HepG2 (cell line): ENCODE measurements at regions not wholly inside any gene's neighbourhood (a gene's known extent, or its start where the extent isn't known, plus 50 kb on each side); places are given as distances from the start of the nearest gene placed in this dataset.
A peak's percentile ranks its signal among the peaks of the same experiment; 100 is the strongest.

Experiments used
- ARNT2 ChIP-seq: sonication (generic); formaldehyde crosslinking; IDR thresholded peaks from 2 replicates; pipeline ENCODE4 v1.8.0; 2022; ENCODE audit warnings: mild to moderate bottlenecking, low read depth, missing genetic modification reagents, moderate library complexity
- GABPB1 ChIP-seq: IDR thresholded peaks from 2 replicates; pipeline ENCODE4 v1.6.1; 2016; ENCODE audit warnings: mild to moderate bottlenecking, missing genetic modification reagents, moderate library complexity, missing compliant biosample characterization
- KDM2A ChIP-seq: sonication (generic); formaldehyde crosslinking; IDR thresholded peaks from 2 replicates; pipeline ENCODE4 v1.4.0; 2020; ENCODE audit warnings: low read depth, missing genetic modification reagents, borderline replicate concordance
- NAIF1 ChIP-seq: sonication (generic); formaldehyde crosslinking; IDR thresholded peaks from 2 replicates; pipeline ENCODE4 v1.5.0; 2020; ENCODE audit warnings: mild to moderate bottlenecking, missing genetic modification reagents, borderline replicate concordance
- NCOA5 ChIP-seq: sonication (generic); formaldehyde crosslinking; IDR thresholded peaks from 2 replicates; pipeline ENCODE4 v1.4.0; 2020; ENCODE audit warnings: missing genetic modification reagents
- NONO ChIP-seq, 2 experiments: fragments of 450-650 bp in 1 of 2; sonication (generic) in 1 of 2; formaldehyde crosslinking in 1 of 2; IDR thresholded peaks in 1 of 2; conservative IDR thresholded peaks in 1 of 2; 2 replicates each; pipeline versions ENCODE4 v1.6.1 to v1.8.0; 2017 to 2022; ENCODE audit warnings: mild to moderate bottlenecking in 1 of 2, missing genetic modification reagents in 1 of 2, moderate library complexity in 1 of 2
- NR2F2 ChIP-seq: IDR thresholded peaks from 2 replicates; pipeline ENCODE4 v1.6.1; 2012; ENCODE audit warnings: low read depth, inconsistent platforms, borderline replicate concordance
- NR2F6 ChIP-seq, 2 experiments: IDR thresholded peaks; 2 replicates each; pipeline ENCODE4 v1.6.1; 2016; ENCODE audit warnings: antibody characterized with exemption in 1 of 2, mild to moderate bottlenecking in 1 of 2
- RBAK ChIP-seq: sonication (generic); formaldehyde crosslinking; IDR thresholded peaks from 2 replicates; pipeline ENCODE4 v1.5.1; 2020; ENCODE audit warnings: mild to moderate bottlenecking, missing genetic modification reagents
- SAFB2 ChIP-seq: sonication (generic); formaldehyde crosslinking; IDR thresholded peaks from 2 replicates; pipeline ENCODE4 v1.5.1; 2020; ENCODE audit warnings: missing genetic modification reagents, low read depth, mild to moderate bottlenecking, borderline replicate concordance
- SKI ChIP-seq: fragments of 450-650 bp; IDR thresholded peaks from one replicate; pipeline ENCODE4 v1.6.1; 2018; ENCODE audit warnings: mild to moderate bottlenecking; ENCODE audit not compliant: partially characterized antibody
- SNAI1 ChIP-seq: sonication (generic); formaldehyde crosslinking; IDR thresholded peaks from 2 replicates; pipeline ENCODE4 v1.5.0; 2020; ENCODE audit warnings: mild to moderate bottlenecking, missing genetic modification reagents, borderline replicate concordance
- STAG1 ChIP-seq: sonication (generic); formaldehyde crosslinking; IDR thresholded peaks from 2 replicates; pipeline ENCODE4 v1.4.0; 2020; ENCODE audit warnings: missing genetic modification reagents
- TBX3 ChIP-seq: fragments of 450-650 bp; IDR thresholded peaks from 2 replicates; pipeline ENCODE4 v1.6.1; 2017; ENCODE audit warnings: antibody characterized with exemption, mild to moderate bottlenecking, inconsistent platforms, borderline replicate concordance
- TFDP1 ChIP-seq: IDR thresholded peaks from 2 replicates; pipeline ENCODE4 v1.6.1; 2016; ENCODE audit warnings: missing compliant biosample characterization, missing genetic modification reagents, borderline replicate concordance
- THAP8 ChIP-seq: sonication (generic); formaldehyde crosslinking; IDR thresholded peaks from 2 replicates; pipeline ENCODE4 v1.5.1; 2020; ENCODE audit warnings: missing genetic modification reagents, mild to moderate bottlenecking, borderline replicate concordance
- ZFAT ChIP-seq: sonication (generic); formaldehyde crosslinking; conservative IDR thresholded peaks from 2 replicates; pipeline ENCODE4 v1.8.1; 2023; ENCODE audit warnings: missing genetic modification reagents, inconsistent platforms
- ZFP36L2 ChIP-seq: sonication (generic); formaldehyde crosslinking; IDR thresholded peaks from 2 replicates; pipeline ENCODE4 v1.4.0; 2020; ENCODE audit warnings: missing genetic modification reagents
- ZNF263 ChIP-seq: sonication (generic); formaldehyde crosslinking; IDR thresholded peaks from 2 replicates; pipeline ENCODE4 v1.4.0; 2020; ENCODE audit warnings: missing genetic modification reagents
- ZNF33B ChIP-seq: sonication (generic); formaldehyde crosslinking; IDR thresholded peaks from 2 replicates; pipeline ENCODE4 v1.5.1; 2020; ENCODE audit warnings: mild to moderate bottlenecking, missing genetic modification reagents
- ZNF570 ChIP-seq: sonication (generic); formaldehyde crosslinking; IDR thresholded peaks from 2 replicates; pipeline ENCODE4 v1.4.0; 2020; ENCODE audit warnings: mild to moderate bottlenecking, missing genetic modification reagents, borderline replicate concordance
- ZNF766 ChIP-seq: sonication (generic); formaldehyde crosslinking; IDR thresholded peaks from 2 replicates; pipeline ENCODE4 v1.5.0; 2020; ENCODE audit warnings: missing genetic modification reagents, borderline replicate concordance
- TF ChIP-seq, protein P1 (sequence below): sonication (generic); formaldehyde crosslinking; conservative IDR thresholded peaks from 2 replicates; pipeline ENCODE4 v1.4.0; 2020; ENCODE audit warnings: mild to moderate bottlenecking, missing genetic modification reagents, moderate library complexity
- TF ChIP-seq, protein P2 (sequence below): sonication (generic); formaldehyde crosslinking; IDR thresholded peaks from 2 replicates; pipeline ENCODE4 v1.5.0; 2020; ENCODE audit warnings: mild to moderate bottlenecking, low read depth, missing genetic modification reagents, borderline replicate concordance

DNA sequence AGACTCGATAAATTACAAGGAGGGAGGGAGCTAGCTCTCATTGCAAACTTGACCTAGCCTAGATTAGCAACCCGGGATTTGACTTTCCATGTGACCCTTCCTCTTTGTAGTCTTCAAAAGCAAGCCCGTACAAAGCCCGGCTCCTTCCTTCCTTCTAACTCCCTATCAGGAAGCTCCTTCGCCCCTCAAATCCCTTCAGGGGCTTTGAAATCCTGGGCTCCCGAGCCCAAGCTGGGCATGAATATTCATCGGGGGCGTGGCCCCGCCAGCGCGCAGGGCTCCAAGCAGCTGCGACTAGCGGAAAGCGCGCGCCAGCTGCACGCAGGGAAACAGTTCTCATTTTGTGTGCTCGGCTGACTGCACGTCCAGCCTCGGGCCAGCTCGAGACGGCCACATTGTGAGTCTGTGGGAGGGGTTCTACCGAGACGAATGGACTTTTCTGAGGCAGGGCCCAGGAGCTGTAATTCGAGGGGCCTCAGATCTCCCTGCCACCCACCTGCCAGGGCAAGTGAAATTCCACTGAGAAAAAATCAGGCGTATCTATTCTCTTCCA is 84.0 kb upstream of the PELI1 start (continued):
- peak; percentile 65; the same call in 1 of the 2 replicates for TF ChIP-seq TFDP1 (CRISPR knock-in tag)
- no peak for TF ChIP-seq ZFP36L2 (CRISPR knock-in tag)
- peak; percentile 18 for TF ChIP-seq STAG1
- no peak for TF ChIP-seq ZFAT
- no peak for TF ChIP-seq RBAK
- TF ChIP-seq GABPB1 (CRISPR knock-in tag) = peak; percentile 50; the same call in 1 of the 2 replicates
- TF ChIP-seq SNAI1 (CRISPR knock-in tag) = no peak
- peak; percentile 58; the same call in 1 of the 2 replicates for TF ChIP-seq KDM2A (CRISPR knock-in tag)
- TF ChIP-seq THAP8 (CRISPR knock-in tag) = no peak
- TF ChIP-seq TBX3 = no peak
- no peak for TF ChIP-seq NCOA5 (CRISPR knock-in tag)
- TF ChIP-seq ARNT2 = no peak
- TF ChIP-seq NAIF1 (CRISPR knock-in tag) = 0 out of 2 replicates have a peak, but pooled peaks have one; percentile 26
- 0 out of 2 replicates have a peak, but pooled peaks have one; percentile 31 for TF ChIP-seq ZNF263 (CRISPR knock-in tag)
- TF ChIP-seq, protein P1, sequence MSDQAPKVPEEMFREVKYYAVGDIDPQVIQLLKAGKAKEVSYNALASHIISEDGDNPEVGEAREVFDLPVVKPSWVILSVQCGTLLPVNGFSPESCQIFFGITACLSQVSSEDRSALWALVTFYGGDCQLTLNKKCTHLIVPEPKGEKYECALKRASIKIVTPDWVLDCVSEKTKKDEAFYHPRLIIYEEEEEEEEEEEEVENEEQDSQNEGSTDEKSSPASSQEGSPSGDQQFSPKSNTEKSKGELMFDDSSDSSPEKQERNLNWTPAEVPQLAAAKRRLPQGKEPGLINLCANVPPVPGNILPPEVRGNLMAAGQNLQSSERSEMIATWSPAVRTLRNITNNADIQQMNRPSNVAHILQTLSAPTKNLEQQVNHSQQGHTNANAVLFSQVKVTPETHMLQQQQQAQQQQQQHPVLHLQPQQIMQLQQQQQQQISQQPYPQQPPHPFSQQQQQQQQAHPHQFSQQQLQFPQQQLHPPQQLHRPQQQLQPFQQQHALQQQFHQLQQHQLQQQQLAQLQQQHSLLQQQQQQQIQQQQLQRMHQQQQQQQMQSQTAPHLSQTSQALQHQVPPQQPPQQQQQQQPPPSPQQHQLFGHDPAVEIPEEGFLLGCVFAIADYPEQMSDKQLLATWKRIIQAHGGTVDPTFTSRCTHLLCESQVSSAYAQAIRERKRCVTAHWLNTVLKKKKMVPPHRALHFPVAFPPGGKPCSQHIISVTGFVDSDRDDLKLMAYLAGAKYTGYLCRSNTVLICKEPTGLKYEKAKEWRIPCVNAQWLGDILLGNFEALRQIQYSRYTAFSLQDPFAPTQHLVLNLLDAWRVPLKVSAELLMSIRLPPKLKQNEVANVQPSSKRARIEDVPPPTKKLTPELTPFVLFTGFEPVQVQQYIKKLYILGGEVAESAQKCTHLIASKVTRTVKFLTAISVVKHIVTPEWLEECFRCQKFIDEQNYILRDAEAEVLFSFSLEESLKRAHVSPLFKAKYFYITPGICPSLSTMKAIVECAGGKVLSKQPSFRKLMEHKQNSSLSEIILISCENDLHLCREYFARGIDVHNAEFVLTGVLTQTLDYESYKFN (CRISPR knock-in tag) = no peak
- TF ChIP-seq ZNF33B (CRISPR knock-in tag) = 0 out of 2 replicates have a peak, but pooled peaks have one; percentile 36
- TF ChIP-seq NONO (IDR thresholded peaks at IDR 0.05) = no peak
- TF ChIP-seq NONO (CRISPR knock-in tag; conservative IDR thresholded peaks at IDR 0.05) = no peak
- TF ChIP-seq ZNF570 (CRISPR knock-in tag) = no peak
- TF ChIP-seq ZNF766 = no peak
- TF ChIP-seq NR2F2 = no peak
- TF ChIP-seq SAFB2 (CRISPR knock-in tag) = no peak
- peak; percentile 55 for TF ChIP-seq SKI
- TF ChIP-seq, protein P2, sequence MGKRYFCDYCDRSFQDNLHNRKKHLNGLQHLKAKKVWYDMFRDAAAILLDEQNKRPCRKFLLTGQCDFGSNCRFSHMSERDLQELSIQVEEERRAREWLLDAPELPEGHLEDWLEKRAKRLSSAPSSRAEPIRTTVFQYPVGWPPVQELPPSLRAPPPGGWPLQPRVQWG (CRISPR knock-in tag) = no peak
- TF ChIP-seq NR2F6 (IDR thresholded peaks at IDR 0.05) = no peak
- no peak for TF ChIP-seq NR2F6 (CRISPR knock-in tag; IDR thresholded peaks at IDR 0.05)
